ENCODE measurements at regions not wholly inside any gene's neighbourhood (a gene's known extent, or its start where the extent isn't known, plus 50 kb on each side); places are given as distances from the start of the nearest gene placed in this dataset.

DNA sequence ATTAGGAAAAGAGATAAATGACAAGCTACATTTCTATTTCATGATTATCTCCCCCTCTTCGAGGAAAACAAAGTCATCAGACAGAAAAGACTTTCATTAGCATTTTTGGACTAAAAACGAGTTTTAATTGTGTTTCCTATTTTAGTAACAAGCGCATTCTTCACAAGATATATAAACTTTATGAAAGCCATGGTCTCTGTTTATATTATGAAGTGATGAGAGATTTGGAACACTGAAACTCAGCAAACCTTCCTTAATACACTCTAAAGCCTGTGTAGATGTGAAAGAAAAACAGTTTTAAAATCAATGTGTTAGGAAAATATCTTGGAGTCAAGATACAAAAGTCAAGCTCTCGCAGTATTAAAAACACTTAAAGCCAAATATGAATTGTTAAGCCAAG is 539.1 kb downstream of the LRFN5 start:
- Histone ChIP-seq H3K9me3 (no peaks in the 10 kb centered on the region), H3K4me1 (peaks cover 0 to 6% (median 0%) of the 10 kb centered on the region in 3 donors), H3K27ac (no peak overlapping the region), H3K4me3 (no peak overlapping the region), H3K36me3 (no peaks in the 10 kb centered on the region), H3K27me3 (no peaks in the 10 kb centered on the region)
- TF ChIP-seq, protein P1, sequence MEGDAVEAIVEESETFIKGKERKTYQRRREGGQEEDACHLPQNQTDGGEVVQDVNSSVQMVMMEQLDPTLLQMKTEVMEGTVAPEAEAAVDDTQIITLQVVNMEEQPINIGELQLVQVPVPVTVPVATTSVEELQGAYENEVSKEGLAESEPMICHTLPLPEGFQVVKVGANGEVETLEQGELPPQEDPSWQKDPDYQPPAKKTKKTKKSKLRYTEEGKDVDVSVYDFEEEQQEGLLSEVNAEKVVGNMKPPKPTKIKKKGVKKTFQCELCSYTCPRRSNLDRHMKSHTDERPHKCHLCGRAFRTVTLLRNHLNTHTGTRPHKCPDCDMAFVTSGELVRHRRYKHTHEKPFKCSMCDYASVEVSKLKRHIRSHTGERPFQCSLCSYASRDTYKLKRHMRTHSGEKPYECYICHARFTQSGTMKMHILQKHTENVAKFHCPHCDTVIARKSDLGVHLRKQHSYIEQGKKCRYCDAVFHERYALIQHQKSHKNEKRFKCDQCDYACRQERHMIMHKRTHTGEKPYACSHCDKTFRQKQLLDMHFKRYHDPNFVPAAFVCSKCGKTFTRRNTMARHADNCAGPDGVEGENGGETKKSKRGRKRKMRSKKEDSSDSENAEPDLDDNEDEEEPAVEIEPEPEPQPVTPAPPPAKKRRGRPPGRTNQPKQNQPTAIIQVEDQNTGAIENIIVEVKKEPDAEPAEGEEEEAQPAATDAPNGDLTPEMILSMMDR (IDR thresholded peaks at IDR 0.05), result no peak
- TF ChIP-seq POLR2A (IDR thresholded peaks at IDR 0.05) (no peak), EP300 (IDR thresholded peaks at IDR 0.05) (no peak), POLR2AphosphoS5 (IDR thresholded peaks at IDR 0.05) (no peak)
- ATAC-seq, result no peak
- WGBS, 2 donors (ENCODE audit: low coverage in 1 of 2), result 12 to 19% methylated on average over 4 of the region's 4 CpGs

DNA sequence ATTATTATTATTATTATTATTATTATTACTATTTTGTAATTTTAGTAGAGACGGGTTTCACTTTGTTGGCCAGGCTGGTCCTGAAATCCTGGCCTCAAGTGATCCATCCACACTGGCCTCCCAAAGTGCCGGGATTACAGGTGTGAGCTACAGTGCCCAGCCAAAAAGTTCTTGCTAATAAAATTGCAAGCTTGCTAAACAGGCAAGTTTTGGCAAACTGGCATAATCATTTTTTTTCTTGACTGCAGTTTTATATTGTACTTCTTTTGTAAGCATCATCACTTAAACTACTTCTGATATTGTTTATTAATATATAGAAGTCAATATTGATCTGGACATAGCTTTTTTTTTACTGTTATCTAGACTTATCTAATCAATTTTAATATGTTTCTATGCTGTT is 536.4 kb downstream of the LRFN5 start:
- no peak overlapping the region for H3K4me3 ChIP-seq
- H3K27ac ChIP-seq, result no peak overlapping the region
- H3K27me3 ChIP-seq, result no peaks in the 10 kb centered on the region
- TF ChIP-seq, protein P1 (IDR thresholded peaks at IDR 0.05), result no peak
- TF ChIP-seq POLR2A (IDR thresholded peaks at IDR 0.05) (no peak), EP300 (IDR thresholded peaks at IDR 0.05) (no peak), POLR2AphosphoS5 (IDR thresholded peaks at IDR 0.05) (no peak)
- ATAC-seq, result no peak
- H3K9me3 ChIP-seq, result no peaks in the 10 kb centered on the region
- WGBS, 2 donors (ENCODE audit: low coverage in 1 of 2), result 67 to 100% methylated on average over 1 to 2 of the region's 2 CpGs
- H3K4me1 ChIP-seq, result peaks cover 0 to 6% (median 0%) of the 10 kb centered on the region in 3 donors
- H3K36me3 ChIP-seq, result no peaks in the 10 kb centered on the region

DNA sequence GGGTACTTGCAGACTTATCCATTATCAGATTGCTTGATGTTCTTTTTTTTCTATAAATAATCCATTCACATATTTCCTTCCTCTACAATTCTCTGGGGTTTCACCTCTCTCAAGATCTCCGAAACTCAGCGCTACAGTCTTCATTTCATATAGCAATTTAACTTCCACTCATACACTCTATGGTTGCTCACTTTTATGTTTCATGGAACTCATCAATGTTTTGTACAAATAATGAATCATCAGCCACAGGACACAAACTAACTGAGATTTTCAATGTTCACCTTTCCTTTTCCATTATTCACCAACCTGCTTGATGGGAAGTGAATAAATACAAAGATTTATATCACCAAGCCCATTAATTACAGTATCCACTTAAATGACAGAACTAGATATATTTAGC is 534.7 kb downstream of the LRFN5 start:
- Histone ChIP-seq H3K9me3 (no peaks in the 10 kb centered on the region), H3K4me3 (no peak overlapping the region), H3K27ac (no peak overlapping the region), H3K4me1 (peaks cover 0 to 4% (median 0%) of the 10 kb centered on the region in 3 donors), H3K36me3 (no peaks in the 10 kb centered on the region), H3K27me3 (no peaks in the 10 kb centered on the region)
- TF ChIP-seq POLR2AphosphoS5 (IDR thresholded peaks at IDR 0.05) (no peak), POLR2A (IDR thresholded peaks at IDR 0.05) (no peak)
- TF ChIP-seq, protein P1 (IDR thresholded peaks at IDR 0.05), result no peak
- 100% methylated on average over 1 of the region's 2 CpGs; no CpG with 5 or more reads in 1 of the 2 donors for WGBS, 2 donors (ENCODE audit: low coverage in 1 of 2)
- no peak for ATAC-seq

DNA sequence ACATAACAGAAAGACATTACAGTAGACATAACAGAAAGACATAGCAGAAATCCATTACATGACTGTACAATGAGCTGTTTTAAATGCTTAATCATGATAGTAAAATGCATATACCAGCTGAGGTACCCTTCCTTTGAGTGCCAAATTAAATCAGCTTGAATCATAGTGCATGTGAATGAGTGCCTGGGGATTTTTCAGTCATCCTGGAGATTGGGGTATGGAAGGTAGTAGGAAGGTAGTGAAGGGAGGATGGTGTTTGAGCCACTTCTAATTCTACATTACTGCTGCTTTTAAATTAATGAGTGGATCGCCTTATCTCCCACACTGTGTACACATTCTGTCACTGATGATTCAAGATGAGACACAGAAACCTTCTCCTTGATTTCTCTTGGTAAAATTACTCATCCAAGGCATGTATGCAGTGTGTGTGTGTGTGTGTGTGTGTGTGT is 534.2 kb downstream of the LRFN5 start:
- 20 to 69% methylated on average over 1 of the region's 1 CpG for WGBS, 2 donors (ENCODE audit: low coverage in 1 of 2)
- Histone ChIP-seq H3K27me3 (no peaks in the 10 kb centered on the region), H3K36me3 (no peaks in the 10 kb centered on the region), H3K27ac (no peak overlapping the region), H3K9me3 (no peaks in the 10 kb centered on the region), H3K4me1 (no peaks in the 10 kb centered on the region), H3K4me3 (no peak overlapping the region)
- no peak for ATAC-seq
- TF ChIP-seq EP300 (IDR thresholded peaks at IDR 0.05) (no peak), POLR2A (IDR thresholded peaks at IDR 0.05) (no peak), POLR2AphosphoS5 (IDR thresholded peaks at IDR 0.05) (no peak)
- TF ChIP-seq, protein P1 (IDR thresholded peaks at IDR 0.05), result no peak

DNA sequence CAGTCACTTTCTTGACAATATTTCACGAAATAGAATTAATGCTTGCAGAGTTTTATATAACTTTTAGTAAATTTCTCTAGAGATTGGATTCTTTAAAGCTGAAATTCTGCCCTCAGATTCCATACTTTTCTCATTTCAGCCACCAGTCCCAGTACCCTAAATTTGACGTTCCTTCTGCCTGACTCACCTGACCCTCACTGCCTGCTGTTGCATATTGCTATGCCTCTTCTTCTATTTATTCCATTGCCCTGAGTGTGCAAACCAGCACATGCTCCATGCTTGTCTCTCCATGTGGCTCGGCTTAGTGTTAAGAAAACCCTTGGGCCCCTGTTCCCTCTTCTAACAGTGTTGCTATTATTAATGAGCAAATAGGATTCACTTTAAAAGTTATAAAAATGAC is 533.3 kb downstream of the LRFN5 start:
- H3K4me3 ChIP-seq, result no peak overlapping the region
- no peaks in the 10 kb centered on the region for H3K27me3 ChIP-seq
- no peak overlapping the region for H3K27ac ChIP-seq
- H3K9me3 ChIP-seq, result no peaks in the 10 kb centered on the region
- TF ChIP-seq POLR2AphosphoS5 (IDR thresholded peaks at IDR 0.05) (no peak), POLR2A (IDR thresholded peaks at IDR 0.05) (no peak), EP300 (IDR thresholded peaks at IDR 0.05) (no peak)
- TF ChIP-seq, protein P1 (IDR thresholded peaks at IDR 0.05), result no peak
- no peak for ATAC-seq
- 65 to 85% methylated on average over 2 to 3 of the region's 3 CpGs for WGBS, 2 donors (ENCODE audit: low coverage in 1 of 2)
- no peaks in the 10 kb centered on the region for H3K4me1 ChIP-seq
- no peaks in the 10 kb centered on the region for H3K36me3 ChIP-seq

All from gastroesophageal sphincter (tissue), 4 donors.